GM21786 (cell line): ENCODE measurements at regions not wholly inside any gene's neighbourhood (a gene's known extent, or its start where the extent isn't known, plus 50 kb on each side); places are given as distances from the start of the nearest gene placed in this dataset.

Source experiments
- ATAC-seq: cut with Tn5 transposase; IDR thresholded peaks from one replicate; pipeline ENCODE4 v1.9.1; 2021; ENCODE audit not compliant: unreplicated experiment

GRCh38 chr2:126792186-126792585, 106.5 kb upstream of the TEX51 start:
- no peak for ATAC-seq

DNA sequence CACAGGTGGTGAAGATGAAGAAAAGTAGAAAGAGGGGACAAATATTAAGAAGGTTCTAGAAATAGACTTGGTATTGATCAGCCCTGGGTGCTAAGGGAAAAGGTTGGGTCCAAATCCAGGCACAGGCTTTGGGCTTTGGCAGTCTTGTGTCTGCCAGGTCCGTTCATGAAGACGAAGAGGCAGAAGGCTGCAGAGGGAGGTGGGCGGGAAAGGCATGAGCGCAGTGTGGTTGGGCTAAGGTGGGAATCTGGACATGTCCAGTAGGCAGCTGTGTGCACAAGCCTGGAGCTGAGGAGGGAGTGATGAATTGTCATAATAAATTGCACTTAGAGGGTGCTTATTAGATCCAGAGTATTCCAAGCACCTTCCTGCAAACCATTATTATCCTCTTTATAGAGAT, 105.7 kb upstream of the TEX51 start:
- ATAC-seq = no peak

DNA sequence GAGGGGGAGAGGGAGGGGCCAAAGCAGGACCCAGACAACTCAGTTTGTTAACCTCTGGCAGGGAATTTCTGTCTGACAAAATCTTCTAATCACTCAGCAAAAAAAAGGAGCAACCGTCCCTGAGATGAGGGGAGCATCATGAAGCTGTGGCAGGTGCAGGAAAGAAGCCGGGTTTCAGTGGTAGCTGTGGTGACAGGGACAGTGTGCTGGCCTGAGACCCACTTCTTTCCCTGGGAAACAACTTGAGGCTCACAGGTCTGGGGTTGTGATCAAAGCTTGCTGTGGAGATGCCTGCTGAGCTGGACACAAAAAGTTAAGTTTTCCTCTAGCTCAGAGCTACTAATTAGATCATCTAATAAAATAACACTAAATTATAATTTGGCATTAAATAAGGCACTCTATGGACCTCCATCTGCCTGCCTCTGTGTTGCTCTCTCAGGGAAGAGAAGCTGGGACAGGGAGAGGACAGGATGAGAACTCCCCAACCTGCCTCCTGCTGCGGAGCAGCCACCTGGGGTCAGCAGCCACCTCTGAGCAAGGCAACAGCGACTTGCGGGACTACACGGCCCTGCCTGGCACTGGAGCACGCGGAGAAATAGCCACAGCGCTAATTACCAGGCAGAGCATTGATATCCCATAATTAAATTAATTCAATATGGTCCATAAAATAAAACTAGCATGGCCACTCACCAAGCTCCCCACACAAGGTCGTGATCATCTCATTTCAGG, 104.6 kb upstream of the TEX51 start:
- ATAC-seq = no peak

DNA sequence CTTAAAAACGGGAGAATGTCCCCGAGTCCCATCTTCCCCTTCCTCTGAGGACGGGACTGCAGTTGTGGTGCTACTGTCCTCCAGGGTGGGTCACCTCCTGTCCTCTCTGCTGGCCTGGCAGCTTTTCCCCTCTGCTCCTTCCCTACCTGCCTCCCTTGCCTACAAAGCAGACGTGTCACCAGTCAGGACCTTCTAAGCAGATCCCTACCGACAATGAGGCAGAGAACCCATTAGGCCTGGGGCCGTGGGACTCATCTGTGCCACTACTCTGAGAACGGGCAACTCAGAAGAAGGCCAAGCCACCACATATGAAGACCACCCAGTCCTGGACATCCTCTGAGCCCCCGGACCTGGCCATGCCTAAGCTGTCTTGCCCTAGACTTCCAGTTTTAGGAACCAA, 103.0 kb upstream of the TEX51 start:
- ATAC-seq = no peak

GRCh38 chr2:126796931-126797621, 101.6 kb upstream of the TEX51 start:
- no peak for ATAC-seq

DNA sequence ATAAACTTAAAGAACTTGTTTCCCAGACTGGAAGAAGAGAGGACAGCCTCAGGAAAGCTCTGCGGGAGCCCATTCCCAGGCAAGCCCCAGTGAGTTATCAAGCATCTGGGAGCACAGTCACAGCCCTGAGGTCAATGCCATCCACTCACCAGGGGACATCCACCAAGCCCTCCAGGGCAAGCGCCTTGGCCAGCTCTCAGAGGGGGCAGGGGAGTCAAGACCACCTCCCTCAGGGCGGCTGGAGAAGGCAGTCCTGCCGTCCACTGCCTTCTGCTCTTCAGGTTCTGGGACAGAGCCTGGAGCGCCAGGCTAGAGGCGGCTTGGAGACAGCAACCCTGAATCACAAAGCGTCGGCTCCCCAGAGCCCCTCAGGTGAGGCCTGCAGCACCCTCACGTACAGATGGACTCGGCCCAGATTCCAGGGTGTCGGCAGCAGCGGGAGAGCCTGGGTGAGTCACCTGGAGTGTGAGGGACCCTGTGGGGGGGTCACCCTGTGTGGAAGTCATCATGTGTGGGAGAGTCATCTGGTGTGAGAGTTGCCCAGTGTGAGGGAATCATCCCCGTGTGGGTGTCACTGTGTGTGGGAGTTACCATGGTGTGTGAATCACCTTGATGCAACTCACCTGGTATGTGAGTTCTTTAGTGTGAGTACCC, 100.9 kb upstream of the TEX51 start:
- ATAC-seq = no peak

DNA sequence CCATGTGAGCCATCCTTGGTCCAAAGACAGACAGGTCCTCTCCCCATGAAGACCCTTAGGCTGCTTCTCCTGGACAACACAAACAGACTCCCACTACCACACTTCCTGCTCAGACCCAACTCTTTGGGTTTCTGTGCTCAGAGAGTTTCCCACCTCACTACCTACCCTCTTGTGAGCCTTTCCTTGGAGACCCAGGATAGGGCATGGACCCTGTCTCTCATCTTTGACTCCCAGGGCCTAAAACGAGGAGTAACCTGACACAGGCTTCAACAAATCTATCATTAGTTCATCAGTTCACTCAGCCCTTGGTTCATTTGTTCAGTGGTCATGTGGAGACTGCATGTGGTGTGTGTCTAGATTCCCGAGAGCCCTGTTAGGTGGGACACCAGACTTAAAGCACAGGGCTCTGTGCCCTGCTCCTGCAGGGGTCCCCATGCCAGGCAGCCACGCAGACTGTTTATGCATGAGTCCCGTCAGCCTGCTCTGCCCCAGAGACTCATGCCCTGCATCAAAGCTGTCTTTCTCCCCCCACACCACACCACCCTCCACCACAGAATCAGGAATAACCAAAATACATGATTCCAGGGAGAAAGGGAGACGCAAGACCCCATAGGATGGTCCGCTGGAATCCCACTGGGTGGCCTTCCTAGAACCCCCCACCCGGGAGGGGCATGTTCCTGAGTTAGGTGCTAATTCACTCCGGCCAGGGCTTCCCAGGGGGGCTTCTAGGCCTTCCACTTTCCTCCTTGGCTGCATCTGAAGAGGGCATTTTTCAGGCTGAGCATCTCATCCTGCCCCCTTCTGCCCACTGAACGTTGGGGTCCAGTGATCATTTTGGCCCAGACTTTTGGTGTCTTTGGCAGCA, 100.2 kb upstream of the TEX51 start:
- ATAC-seq = no peak

DNA sequence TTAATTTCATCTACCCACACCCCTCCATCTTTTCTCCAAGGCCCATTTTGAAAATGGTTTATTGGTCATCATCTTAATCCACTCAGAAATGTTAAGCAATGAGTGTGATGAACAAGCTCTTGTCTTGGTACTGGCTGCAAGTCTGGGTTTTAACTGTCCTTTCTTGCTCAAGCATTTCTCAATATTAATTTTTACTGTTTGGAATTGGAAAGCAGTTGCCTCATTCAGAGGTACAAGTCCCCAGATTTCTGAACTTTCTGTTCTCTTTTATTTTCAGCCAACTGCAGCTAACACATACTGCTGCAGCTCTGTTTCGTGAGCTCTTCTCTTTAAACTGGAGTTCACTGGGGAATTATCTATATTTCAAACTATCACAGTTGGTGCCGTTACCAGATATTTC, 99.4 kb upstream of the TEX51 start:
- no peak for ATAC-seq

DNA sequence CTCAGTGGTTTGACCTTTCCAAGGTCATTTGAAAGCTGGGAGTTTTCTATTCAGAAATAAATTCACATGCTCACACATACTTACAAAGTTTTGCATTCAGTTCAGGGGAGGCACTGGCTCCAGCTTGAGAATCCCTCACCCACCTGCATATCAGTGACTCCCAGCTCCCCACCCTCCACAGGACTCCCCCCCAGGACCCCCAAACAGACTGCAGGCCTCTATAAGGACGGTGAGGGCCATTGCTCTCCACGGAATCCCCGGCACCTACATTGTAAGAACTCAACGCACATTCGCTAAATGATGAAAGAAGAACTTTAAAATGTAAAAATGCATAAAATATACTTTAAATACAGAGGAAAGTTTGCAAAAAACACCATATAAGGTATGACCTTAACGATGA, 97.2 kb upstream of the TEX51 start:
- no peak for ATAC-seq

DNA sequence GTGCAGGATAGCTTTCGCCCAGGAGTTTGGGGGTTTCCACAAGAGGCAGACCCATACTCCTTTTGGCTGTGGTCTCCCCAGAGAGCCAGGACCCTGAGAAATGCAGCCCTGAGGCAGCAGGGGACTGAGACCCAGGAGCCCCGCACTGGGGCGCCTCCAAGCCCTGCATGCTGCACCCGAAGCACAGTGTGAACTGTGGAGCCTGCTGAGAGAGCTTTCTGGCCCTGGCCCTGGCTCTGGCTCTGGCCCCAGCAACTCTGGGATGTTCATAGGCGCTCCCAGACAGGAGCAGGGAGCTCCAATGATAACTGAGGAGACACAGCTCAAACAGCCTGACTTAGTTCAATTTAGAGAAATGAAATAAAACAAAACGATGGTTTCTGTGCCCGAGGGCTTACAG, 96.4 kb upstream of the TEX51 start:
- ATAC-seq = no peak

GRCh38 chr2:126802774-126803433, 95.8 kb upstream of the TEX51 start:
- no peak for ATAC-seq

- ATAC-seq = no peak
These were observed 95.3 kb upstream of the TEX51 start for GRCh38 chr2:126803434-126803775.

GRCh38 chr2:126804347-126804746, 94.3 kb upstream of the TEX51 start:
- no peak for ATAC-seq

GRCh38 chr2:126808929-126809328, 89.8 kb upstream of the TEX51 start:
- no peak for ATAC-seq

- ATAC-seq = no peak
These were observed 89.3 kb upstream of the TEX51 start for GRCh38 chr2:126809340-126809739.

DNA sequence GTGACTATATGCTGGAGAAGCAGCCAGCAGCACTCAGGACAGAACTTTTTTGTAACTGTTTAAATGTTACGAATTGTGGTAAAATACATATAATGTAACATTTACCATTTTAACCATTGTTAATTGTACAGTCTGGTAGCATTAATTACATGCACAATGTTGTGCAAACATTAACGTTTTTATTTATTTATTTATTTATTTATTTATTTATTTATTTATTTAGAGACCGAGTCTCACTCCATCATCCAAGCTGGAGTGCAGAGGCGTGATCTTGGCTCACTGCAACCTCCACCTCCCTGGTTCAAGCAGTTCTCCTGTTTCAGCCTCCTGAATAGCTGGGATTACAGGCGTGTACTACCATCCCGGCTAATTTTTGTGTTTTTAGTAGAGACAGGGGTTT, 88.7 kb upstream of the TEX51 start:
- ATAC-seq = no peak

GRCh38 chr2:126811101-126811500, 87.6 kb upstream of the TEX51 start:
- no peak for ATAC-seq

DNA sequence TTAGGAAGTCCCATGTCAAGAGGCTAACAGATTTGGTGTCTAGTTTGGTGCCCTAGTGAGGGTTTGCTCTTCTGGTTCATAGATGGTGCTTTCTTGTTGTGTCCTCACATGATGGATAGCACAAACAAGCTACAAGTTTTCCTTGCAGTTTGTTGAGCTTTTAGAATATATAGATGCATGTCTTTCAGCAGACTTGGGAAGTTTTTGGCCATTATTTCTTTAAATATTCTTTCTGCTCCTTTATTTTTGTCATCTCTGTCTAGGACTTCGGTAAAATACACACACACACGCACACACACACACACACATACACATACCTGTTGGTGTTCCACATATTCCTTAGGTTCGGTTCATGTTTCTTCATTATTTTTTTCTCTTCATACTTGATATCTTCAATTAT, 81.5 kb upstream of the TEX51 start:
- ATAC-seq = no peak

DNA sequence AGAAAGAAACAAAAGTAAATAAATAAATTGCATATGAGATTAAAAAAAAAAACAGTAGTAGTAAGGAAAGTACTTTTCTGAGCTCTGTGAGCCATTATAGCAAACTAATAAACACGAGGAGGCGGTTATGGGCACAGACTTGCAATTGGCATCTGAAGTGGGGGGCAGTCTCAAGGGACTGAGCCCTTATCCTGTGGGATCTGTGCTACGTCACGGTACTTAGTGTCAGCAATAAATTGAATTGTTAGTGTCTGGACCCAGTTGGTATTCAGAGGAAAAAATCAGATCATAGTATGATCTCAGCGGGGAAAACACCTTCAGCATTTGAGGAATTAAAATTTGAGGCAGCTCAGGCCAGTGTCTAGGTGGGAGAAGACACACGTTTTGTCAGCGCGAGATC, 76.6 kb upstream of the TEX51 start:
- no peak for ATAC-seq

- ATAC-seq = no peak
These were observed 75.8 kb upstream of the TEX51 start for GRCh38 chr2:126822921-126823320.

DNA sequence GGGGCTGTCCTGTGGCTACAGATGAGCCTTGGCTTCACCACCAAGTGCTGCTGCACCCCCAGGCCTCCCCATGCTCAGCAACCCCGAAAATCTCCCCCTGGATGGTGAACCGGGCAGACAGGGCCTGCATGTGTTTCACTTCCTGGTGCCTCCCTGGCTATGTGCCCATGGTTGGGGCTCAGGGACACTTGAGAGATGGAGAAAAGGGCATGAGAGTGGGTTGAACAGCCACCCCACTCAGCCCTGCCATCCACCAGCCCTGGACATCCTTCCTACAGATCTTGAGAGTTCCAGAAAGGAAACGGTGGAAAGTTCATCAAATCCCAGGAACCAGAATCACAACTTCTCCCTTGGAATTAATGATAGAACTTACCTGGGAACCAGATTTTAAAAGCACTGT, 74.7 kb upstream of the TEX51 start:
- no peak for ATAC-seq
